ENCODE measurements at regions not wholly inside any gene's neighbourhood (a gene's known extent, or its start where the extent isn't known, plus 50 kb on each side); places are given as distances from the start of the nearest gene placed in this dataset.

DNA sequence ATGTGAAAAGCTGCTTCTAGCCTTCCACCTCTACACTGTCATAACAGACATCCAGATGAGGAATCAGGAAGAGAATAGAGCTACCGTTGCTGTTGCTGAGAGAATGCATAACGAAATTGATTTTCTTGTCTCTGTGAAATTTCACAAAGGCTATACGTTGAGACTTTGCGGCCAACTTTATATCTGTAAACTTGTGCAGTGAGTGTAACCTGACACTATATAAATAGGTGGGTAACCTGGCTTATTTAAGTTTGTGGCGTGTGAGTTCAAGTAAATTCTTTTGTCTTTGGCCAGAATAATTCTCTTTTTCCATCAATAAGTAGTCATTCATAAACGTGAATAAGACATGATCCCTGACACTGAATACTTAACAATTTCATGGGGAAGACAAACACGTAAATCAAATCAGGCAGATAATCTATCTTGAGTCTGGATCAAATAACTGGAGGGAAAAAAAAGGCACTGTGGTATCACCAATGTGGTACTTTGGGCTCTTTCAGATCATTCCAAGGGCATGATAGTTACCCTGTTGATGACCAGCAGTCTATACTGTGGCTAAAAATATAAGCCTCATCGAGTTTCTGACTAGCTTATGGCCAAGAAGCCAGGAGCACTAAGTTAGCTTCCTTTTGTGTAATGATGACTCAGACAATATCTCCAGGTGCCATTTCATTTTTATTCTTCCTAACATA lies 98.2 kb upstream of the RASA1 start:
- TF ChIP-seq, protein P1, sequence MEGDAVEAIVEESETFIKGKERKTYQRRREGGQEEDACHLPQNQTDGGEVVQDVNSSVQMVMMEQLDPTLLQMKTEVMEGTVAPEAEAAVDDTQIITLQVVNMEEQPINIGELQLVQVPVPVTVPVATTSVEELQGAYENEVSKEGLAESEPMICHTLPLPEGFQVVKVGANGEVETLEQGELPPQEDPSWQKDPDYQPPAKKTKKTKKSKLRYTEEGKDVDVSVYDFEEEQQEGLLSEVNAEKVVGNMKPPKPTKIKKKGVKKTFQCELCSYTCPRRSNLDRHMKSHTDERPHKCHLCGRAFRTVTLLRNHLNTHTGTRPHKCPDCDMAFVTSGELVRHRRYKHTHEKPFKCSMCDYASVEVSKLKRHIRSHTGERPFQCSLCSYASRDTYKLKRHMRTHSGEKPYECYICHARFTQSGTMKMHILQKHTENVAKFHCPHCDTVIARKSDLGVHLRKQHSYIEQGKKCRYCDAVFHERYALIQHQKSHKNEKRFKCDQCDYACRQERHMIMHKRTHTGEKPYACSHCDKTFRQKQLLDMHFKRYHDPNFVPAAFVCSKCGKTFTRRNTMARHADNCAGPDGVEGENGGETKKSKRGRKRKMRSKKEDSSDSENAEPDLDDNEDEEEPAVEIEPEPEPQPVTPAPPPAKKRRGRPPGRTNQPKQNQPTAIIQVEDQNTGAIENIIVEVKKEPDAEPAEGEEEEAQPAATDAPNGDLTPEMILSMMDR (IDR thresholded peaks at IDR 0.05; ENCODE audit: poor library complexity, severe bottlenecking) = no peak
- no peak for TF ChIP-seq POLR2AphosphoS5 (IDR thresholded peaks at IDR 0.05)
- TF ChIP-seq RAD21 (conservative IDR thresholded peaks at IDR 0.05) = no peak
- no peak for TF ChIP-seq SMC3 (conservative IDR thresholded peaks at IDR 0.05; ENCODE audit: poor library complexity)
- no peak for TF ChIP-seq TAF1 (IDR thresholded peaks at IDR 0.05; ENCODE audit: low read depth)
- no peak for TF ChIP-seq EP300 (conservative IDR thresholded peaks at IDR 0.05; ENCODE audit: poor library complexity, severe bottlenecking)

Data from neural cell (in vitro differentiated cells).